H9 (cell line): ENCODE measurements at regions not wholly inside any gene's neighbourhood (a gene's known extent, or its start where the extent isn't known, plus 50 kb on each side); places are given as distances from the start of the nearest gene placed in this dataset.

Experiments used
- DNase-seq: peaks from one replicate; pipeline ENCODE4 v3.0.0-alpha.2; 2017
- H2AFZ ChIP-seq: one replicate; pipeline ENCODE4 v1.6.1; 2013; ENCODE audit warnings: mild to moderate bottlenecking, low read length, control low read depth, moderate library complexity
- H2AK5ac ChIP-seq: 2 replicates; pipeline ENCODE4 v1.6.1; 2013; ENCODE audit warnings: low read length, control low read depth, mixed read lengths; ENCODE audit not compliant: insufficient read length
- H2BK120ac ChIP-seq: one replicate; pipeline ENCODE4 v1.6.1; 2013; ENCODE audit warnings: low read depth, mild to moderate bottlenecking, low read length, control low read depth, inconsistent platforms; ENCODE audit not compliant: poor library complexity, severe bottlenecking
- H2BK12ac ChIP-seq: 2 replicates; pipeline ENCODE4 v1.6.1; 2013; ENCODE audit warnings: low read length, control low read depth, mixed read lengths, low read depth; ENCODE audit not compliant: insufficient read length
- H2BK15ac ChIP-seq: 2 replicates; pipeline ENCODE4 v1.6.1; 2013; ENCODE audit warnings: low read depth, low read length, control low read depth
- H2BK20ac ChIP-seq: one replicate; pipeline ENCODE4 v1.6.1; 2013; ENCODE audit warnings: low read depth, mild to moderate bottlenecking, low read length, control low read depth, inconsistent platforms; ENCODE audit not compliant: poor library complexity, severe bottlenecking
- H2BK5ac ChIP-seq: 2 replicates; pipeline ENCODE4 v1.6.1; 2013; ENCODE audit warnings: low read length, control low read depth, mixed read lengths; ENCODE audit not compliant: insufficient read length
- H3K14ac ChIP-seq: 2 replicates; pipeline ENCODE4 v1.6.1; 2013; ENCODE audit warnings: low read length, control low read depth; ENCODE audit not compliant: insufficient read depth
- H3K18ac ChIP-seq: 2 replicates; pipeline ENCODE4 v1.6.1; 2013; ENCODE audit warnings: low read depth, mild to moderate bottlenecking, mixed read lengths, low read length, control low read depth; ENCODE audit not compliant: insufficient read length
- H3K23ac ChIP-seq: 2 replicates; pipeline ENCODE4 v1.6.1; 2013; ENCODE audit warnings: low read length, control low read depth, mixed read lengths, low read depth; ENCODE audit not compliant: insufficient read length
- H3K23me2 ChIP-seq: 2 replicates; pipeline ENCODE4 v1.6.1; 2013; ENCODE audit warnings: low read depth, mild to moderate bottlenecking, mixed read lengths, low read length, control low read depth; ENCODE audit not compliant: insufficient read length, poor library complexity, severe bottlenecking
- H3K27ac ChIP-seq: 2 replicates; pipeline ENCODE4 v1.5.1; 2013; ENCODE audit warnings: low read length, control low read depth, mixed read lengths, low read depth; ENCODE audit not compliant: insufficient read length
- H3K27me3 ChIP-seq: 2 replicates; pipeline ENCODE4 v1.6.1; 2013; ENCODE audit warnings: low read length, control low read depth, inconsistent platforms; ENCODE audit not compliant: insufficient read depth
- H3K4ac ChIP-seq: 2 replicates; pipeline ENCODE4 v1.6.1; 2013; ENCODE audit warnings: low read depth, mild to moderate bottlenecking, control low read depth, inconsistent platforms, low read length, moderate library complexity
- H3K4me1 ChIP-seq: 2 replicates; pipeline ENCODE4 v1.6.1; 2013; ENCODE audit warnings: low read length, control low read depth, inconsistent platforms; ENCODE audit not compliant: insufficient read depth
- H3K4me2 ChIP-seq: 2 replicates; pipeline ENCODE4 v1.6.1; 2013; ENCODE audit warnings: low read length, control low read depth, mixed read lengths; ENCODE audit not compliant: insufficient read length, insufficient read depth
- H3K56ac ChIP-seq: 2 replicates; pipeline ENCODE4 v1.6.1; 2013; ENCODE audit warnings: low read depth, mild to moderate bottlenecking, mixed read lengths, low read length, control low read depth; ENCODE audit not compliant: insufficient read length
- H3K79me1 ChIP-seq: 2 replicates; pipeline ENCODE4 v1.6.1; 2013; ENCODE audit warnings: low read depth, mild to moderate bottlenecking, moderate library complexity, low read length, control low read depth, inconsistent platforms; ENCODE audit not compliant: insufficient read depth, poor library complexity, severe bottlenecking
- H3K79me2 ChIP-seq: 2 replicates; pipeline ENCODE4 v1.6.1; 2013; ENCODE audit warnings: low read length, control low read depth, inconsistent platforms; ENCODE audit not compliant: insufficient read depth
- H3K9ac ChIP-seq: 2 replicates; pipeline ENCODE4 v1.6.1; 2013; ENCODE audit warnings: low read length, control low read depth, mixed read lengths; ENCODE audit not compliant: insufficient read length; ENCODE audit errors: extremely low read depth
- H3K9me3 ChIP-seq: one replicate; pipeline ENCODE4 v1.6.1; 2013; ENCODE audit warnings: low read depth, low read length, inconsistent platforms; ENCODE audit not compliant: control insufficient read depth
- H3T11ph ChIP-seq: one replicate; pipeline ENCODE4 v1.6.1; 2013; ENCODE audit warnings: mild to moderate bottlenecking, low read length, control low read depth, inconsistent platforms
- H4K20me1 ChIP-seq: one replicate; pipeline ENCODE4 v1.6.1; 2013; ENCODE audit not compliant: control insufficient read depth, insufficient read length, insufficient read depth
- H4K5ac ChIP-seq: 2 replicates; pipeline ENCODE4 v1.6.1; 2013; ENCODE audit warnings: low read depth, mild to moderate bottlenecking, mixed read lengths, low read length, control low read depth; ENCODE audit not compliant: insufficient read length
- H4K8ac ChIP-seq: replicated peaks from 2 replicates; pipeline ENCODE4 v1.6.1; 2013; ENCODE audit warnings: low read length, control low read depth, mixed read lengths, low read depth; ENCODE audit not compliant: insufficient read length
- H4K91ac ChIP-seq: 2 replicates; pipeline ENCODE4 v1.6.1; 2013; ENCODE audit warnings: low read depth, mild to moderate bottlenecking, moderate library complexity, mixed read lengths, low read length, control low read depth; ENCODE audit not compliant: insufficient read length
- H3K27ac Mint-ChIP-seq, 3 experiments: 2 replicates in 2 of 3; 3 replicates in 1 of 3; pipeline ENCODE4 v1.8.0; 2020 to 2021; ENCODE audit warnings: mixed read lengths in 3 of 3, mild to moderate bottlenecking in 1 of 3, moderate library complexity in 1 of 3
- H3K27me3 Mint-ChIP-seq: 2 replicates; pipeline ENCODE4 v1.8.0; 2021; ENCODE audit warnings: low read depth, mild to moderate bottlenecking, moderate library complexity, mixed read lengths
- H3K36me3 Mint-ChIP-seq, 3 experiments: 2 replicates in 2 of 3; 3 replicates in 1 of 3; pipeline ENCODE4 v1.8.0; 2020 to 2021; ENCODE audit warnings: low read depth in 3 of 3, mixed read lengths in 3 of 3; ENCODE audit not compliant: insufficient read depth in 1 of 3
- H3K4me1 Mint-ChIP-seq, 2 experiments: 2 replicates each; pipeline ENCODE4 v1.8.0; 2020; ENCODE audit warnings: mixed read lengths in 2 of 2
- H3K4me3 Mint-ChIP-seq, 2 experiments: 2 replicates in 1 of 2; 3 replicates in 1 of 2; pipeline ENCODE4 v1.8.0; 2020 to 2021; ENCODE audit warnings: mild to moderate bottlenecking in 2 of 2, mixed read lengths in 2 of 2, moderate library complexity in 1 of 2
- H3K9me3 Mint-ChIP-seq, 2 experiments: 2 replicates in 1 of 2; 3 replicates in 1 of 2; pipeline ENCODE4 v1.8.0; 2020; ENCODE audit warnings: mild to moderate bottlenecking in 2 of 2, mixed read lengths in 2 of 2, moderate library complexity in 1 of 2
- WGBS: extraction: QIAGEN DNeasy Blood & Tissue Kit; methylation state at CpG from one replicate; pipeline ENCODE4 v1.1.7; 2013; ENCODE audit warnings: missing lambda C conversion rate, low lambda C conversion rate, mixed read lengths; ENCODE audit not compliant: insufficient read length; ENCODE audit errors: extremely low coverage; 5-methylcytosine and 5-hydroxymethylcytosine counted together
- TF ChIP-seq, protein P1 (sequence below): fragments of 200-600 bp; sonication (generic); conservative IDR thresholded peaks from 3 replicates; pipeline ENCODE4 v1.8.0; 2021; ENCODE audit warnings: antibody characterized with exemption, mild to moderate bottlenecking

DNA sequence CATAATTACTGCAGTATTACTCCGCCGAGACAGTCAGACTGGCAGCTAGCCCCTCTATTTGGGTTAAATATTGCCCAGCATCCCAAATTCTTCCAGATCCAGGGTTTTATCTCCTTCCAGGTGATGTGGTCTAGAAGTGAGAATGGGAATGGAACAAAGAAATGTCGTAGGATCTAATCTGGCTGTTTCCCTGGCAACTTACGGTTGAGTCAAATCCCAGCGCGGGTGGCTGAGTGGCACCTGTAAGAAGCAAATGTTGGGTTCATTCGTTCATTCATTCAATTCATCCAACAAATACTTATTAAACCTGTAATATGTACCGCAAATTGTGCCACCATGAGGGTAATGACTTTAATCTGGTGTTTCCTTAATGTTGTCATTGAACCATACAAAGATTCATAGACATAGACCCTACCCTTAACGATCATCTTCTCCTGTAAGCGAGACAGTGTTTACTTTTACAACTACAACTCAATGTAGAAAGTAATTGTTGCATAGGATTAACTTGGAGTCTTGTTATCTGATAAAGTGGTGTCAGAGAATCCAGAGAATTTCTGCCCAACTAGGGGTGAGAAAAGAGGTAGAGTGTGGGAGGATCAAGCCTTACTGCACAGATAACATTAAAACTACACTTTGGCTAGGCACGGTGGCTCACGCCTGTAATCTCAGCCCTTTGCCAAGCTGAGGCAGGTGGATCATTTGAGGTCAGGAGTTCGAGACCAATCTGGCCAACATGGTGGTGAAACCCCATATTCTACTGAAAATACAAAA is 91.3 kb upstream of the ADGRF1 start:
- no peak overlapping the region for H3K56ac ChIP-seq
- no peak overlapping the region for H3T11ph ChIP-seq
- H3K27ac ChIP-seq: no peak overlapping the region
- H3K4me2 ChIP-seq: no peak overlapping the region
- H3K18ac ChIP-seq: no peak overlapping the region
- H3K4ac ChIP-seq: no peak overlapping the region
- no peak overlapping the region for H2BK120ac ChIP-seq
- no peak overlapping the region for H2BK12ac ChIP-seq
- no peak overlapping the region for H3K23ac ChIP-seq
- no peak overlapping the region for H4K5ac ChIP-seq
- H4K91ac ChIP-seq: no peak overlapping the region
- no peaks in the 10 kb centered on the region for H3K9me3 ChIP-seq
- TF ChIP-seq, protein P1, sequence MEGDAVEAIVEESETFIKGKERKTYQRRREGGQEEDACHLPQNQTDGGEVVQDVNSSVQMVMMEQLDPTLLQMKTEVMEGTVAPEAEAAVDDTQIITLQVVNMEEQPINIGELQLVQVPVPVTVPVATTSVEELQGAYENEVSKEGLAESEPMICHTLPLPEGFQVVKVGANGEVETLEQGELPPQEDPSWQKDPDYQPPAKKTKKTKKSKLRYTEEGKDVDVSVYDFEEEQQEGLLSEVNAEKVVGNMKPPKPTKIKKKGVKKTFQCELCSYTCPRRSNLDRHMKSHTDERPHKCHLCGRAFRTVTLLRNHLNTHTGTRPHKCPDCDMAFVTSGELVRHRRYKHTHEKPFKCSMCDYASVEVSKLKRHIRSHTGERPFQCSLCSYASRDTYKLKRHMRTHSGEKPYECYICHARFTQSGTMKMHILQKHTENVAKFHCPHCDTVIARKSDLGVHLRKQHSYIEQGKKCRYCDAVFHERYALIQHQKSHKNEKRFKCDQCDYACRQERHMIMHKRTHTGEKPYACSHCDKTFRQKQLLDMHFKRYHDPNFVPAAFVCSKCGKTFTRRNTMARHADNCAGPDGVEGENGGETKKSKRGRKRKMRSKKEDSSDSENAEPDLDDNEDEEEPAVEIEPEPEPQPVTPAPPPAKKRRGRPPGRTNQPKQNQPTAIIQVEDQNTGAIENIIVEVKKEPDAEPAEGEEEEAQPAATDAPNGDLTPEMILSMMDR: no peak
- H3K9ac ChIP-seq: no peak overlapping the region
- no peak overlapping the region for H4K8ac ChIP-seq
- no peaks in the 10 kb centered on the region for H3K79me1 ChIP-seq
- H2AK5ac ChIP-seq: no peak overlapping the region
- H3K36me3 Mint-ChIP-seq: no peaks in the 10 kb centered on the region
- peaks cover 7% of the 10 kb centered on the region for H3K4me1 ChIP-seq
- no peak overlapping the region for H2BK20ac ChIP-seq
- H4K20me1 ChIP-seq: no peaks in the 10 kb centered on the region
- no peak overlapping the region for H2BK15ac ChIP-seq
- no peak overlapping the region for H2AFZ ChIP-seq
- no peak overlapping the region for H3K14ac ChIP-seq
- no peaks in the 10 kb centered on the region for H3K23me2 ChIP-seq
- H3K9me3 Mint-ChIP-seq: no peaks in the 10 kb centered on the region
- H2BK5ac ChIP-seq: no peak overlapping the region
- DNase-seq: no peak
- no peaks in the 10 kb centered on the region for H3K79me2 ChIP-seq
- no peaks in the 10 kb centered on the region for H3K27me3 ChIP-seq
- no peak overlapping the region for H3K27ac Mint-ChIP-seq
- H3K4me1 Mint-ChIP-seq: peaks cover 47 to 51% of the 10 kb centered on the region in 2 experiments
- no CpG with 5 or more reads among the region's 13 CpGs for WGBS
- no peaks in the 10 kb centered on the region for H3K27me3 Mint-ChIP-seq
- no peak overlapping the region for H3K4me3 Mint-ChIP-seq
